ENCODE measurements at regions not wholly inside any gene's neighbourhood (a gene's known extent, or its start where the extent isn't known, plus 50 kb on each side); places are given as distances from the start of the nearest gene placed in this dataset.

DNA sequence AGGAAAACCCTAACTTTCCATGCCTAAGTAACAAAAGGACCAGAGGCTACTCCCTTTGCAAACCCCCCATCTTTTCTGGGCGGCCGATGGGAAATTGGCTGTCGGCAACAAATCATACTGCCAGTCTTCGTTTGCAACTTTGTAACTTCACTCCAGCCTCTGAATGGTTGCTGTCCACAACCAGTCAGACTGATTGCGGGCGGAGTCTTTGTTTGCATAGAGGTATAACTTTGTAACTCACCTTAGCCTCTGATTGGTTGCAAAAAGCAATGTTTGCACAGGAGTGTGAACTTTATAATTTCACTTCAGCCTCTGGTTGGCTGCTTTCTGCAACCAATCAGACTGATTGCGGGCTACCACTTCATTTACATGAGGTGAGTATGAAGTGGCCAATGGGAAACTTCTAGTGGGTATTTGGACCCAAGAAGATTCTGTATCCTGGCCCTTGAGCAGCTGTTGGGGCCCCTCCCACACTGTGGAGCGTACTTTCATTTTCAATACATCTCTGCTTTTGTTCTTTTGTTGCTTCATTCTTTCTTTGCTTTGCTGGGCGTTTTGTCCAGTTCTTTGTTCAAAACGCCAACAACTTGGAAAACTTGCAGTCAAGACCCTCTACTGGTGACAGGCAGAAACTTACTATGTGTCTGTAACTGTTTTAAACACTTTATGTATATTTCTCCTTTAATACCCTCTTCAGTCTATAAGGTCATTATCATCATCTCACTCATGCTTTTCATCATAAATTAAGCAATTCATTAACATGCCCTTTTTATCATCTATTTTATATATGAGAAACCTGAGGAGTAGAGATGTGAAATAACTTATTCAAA lies 55.8 kb upstream of the PPP1R12A start:
- peak; percentile 71 for DNase-seq

GRCh38 chr12:79988368-79988767 lies 53.5 kb upstream of the PPP1R12A start:
- no peak for DNase-seq

DNA sequence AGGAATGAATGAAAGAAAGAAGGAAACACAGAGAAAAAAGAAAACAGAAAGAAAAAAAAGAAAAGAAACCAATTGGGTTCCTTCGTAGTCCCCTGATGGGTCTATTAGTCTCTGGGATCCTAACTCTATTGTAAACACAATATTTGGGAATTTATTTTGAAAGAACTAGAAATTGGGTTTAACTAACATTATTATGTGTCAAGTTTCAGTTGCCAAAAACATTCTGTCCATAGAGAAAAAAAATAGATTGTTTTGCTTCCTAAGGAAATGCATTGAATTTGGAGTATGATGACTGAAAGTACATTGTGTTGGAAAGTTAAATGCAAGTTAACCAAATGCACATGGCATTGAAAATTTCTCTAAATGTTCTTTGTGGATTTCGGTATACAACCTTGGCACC lies 52.8 kb upstream of the PPP1R12A start:
- no peak for DNase-seq

All from OCI-M1 (cell line).